Frontal cortex (tissue), 3 donors: ENCODE measurements at regions not wholly inside any gene's neighbourhood (a gene's known extent, or its start where the extent isn't known, plus 50 kb on each side); places are given as distances from the start of the nearest gene placed in this dataset.

Experiments
- DNase-seq, 2 donors: peaks; one replicate each; pipeline ENCODE4 v3.0.0; 2012; ENCODE audit warnings: low spot score in 2 of 2
- FAIRE-seq: peaks from 2 replicates; lab custom pipeline; 2012; peaks lifted over from hg19 to GRCh38; lab: Jason Lieb, UNC
- donor health status: control.
- donor health status: control.
- donor health status: control.

DNA sequence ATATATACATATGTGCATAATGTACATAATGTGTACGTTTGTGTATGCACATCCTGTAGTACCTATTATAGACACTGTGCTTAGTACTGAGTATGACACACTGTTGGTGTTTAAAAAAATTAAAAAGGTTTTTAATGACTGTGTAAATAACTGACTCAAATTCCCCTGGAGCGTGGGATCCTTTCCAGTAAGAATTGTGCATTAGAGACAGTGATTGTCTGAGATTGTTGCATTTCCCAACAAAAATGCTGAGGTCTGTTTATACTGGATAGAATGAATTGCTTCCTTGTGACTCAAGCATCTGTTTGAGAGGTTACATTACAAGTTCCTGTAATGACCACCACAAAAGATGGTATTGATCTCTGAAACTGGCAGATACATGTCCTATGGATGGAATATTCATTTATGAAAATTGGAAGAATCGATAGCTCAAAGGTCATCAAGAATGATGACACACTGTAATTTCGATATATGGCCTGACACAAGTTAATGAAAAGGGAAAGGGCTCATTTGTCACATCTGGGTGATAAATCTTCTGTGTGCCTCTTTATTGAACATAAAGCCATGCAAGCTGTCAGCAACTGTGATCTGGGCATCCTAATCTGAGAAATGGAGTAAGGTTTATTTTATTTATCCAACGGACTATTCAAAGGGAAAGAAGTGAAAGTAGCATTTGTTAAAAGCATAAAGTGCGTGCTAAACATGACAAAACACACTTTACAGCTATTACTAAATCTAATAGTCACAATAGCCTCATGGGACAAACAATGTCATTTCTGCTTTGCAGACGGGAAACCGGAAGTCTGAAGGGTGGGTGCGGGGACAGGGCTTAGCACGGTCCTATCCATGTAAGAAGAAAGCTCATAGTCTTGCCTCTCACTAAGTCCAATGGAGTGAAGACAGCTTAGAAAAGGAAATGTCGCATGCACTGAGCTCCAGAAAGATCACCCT lies 228.8 kb downstream of the CDH11 start:
- FAIRE-seq (no peak), DNase-seq (no peak)

DNA sequence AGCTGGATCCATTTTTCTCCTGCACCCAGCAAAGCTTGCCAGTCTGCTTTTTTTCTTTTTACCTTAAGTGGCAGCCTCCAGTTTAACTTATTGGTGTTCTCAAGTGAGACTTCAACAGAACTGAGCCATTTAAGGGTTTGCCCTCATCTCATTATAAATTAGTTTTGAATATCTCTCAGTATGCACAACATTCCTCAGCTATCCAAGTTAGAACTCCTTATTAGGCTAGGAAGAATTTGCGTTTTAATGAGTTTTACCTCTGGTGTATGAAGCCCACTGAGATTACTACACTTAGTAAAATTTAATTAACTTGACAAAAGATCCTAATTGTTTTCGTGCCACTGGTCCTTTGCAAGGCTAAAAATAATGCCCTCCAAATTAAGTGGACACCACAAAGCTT lies 232.4 kb downstream of the CDH11 start:
- DNase-seq (no peak), FAIRE-seq (no peak)

DNA sequence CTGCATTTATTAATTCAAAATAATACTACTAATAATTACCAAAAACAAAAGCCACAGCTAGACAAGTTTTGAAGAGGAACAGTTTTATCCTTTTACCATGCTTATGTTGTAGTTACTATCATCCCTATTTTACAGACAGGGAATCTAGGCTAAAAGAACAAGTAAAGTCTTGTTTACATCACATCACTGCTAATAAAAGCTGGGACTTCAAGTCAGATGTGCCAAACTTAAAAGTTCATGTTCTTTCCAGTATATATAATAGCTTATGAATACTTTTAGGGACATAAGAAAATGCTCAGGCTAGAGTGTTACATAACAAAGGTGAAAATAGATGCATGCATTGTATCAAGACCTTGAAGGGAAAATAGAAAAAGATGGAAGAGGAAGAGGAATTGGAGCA lies 234.2 kb downstream of the CDH11 start:
- FAIRE-seq: no peak

GRCh38 chr16:64882078-64882784 lies 239.6 kb downstream of the CDH11 start:
- FAIRE-seq (no peak), DNase-seq (no peak)

More for the DNA sequence above, 234.2 kb downstream of the CDH11 start:
- no peak for DNase-seq

GRCh38 chr16:64880994-64881393 lies 240.9 kb downstream of the CDH11 start:
- no peak for DNase-seq
- no peak for FAIRE-seq

- FAIRE-seq: no peak
Observed at GRCh38 chr16:64880006-64880405, 241.9 kb downstream of the CDH11 start.

GRCh38 chr16:64878940-64879339 lies 242.9 kb downstream of the CDH11 start:
- DNase-seq (no peak), FAIRE-seq (no peak)

More at GRCh38 chr16:64880006-64880405, 241.9 kb downstream of the CDH11 start:
- DNase-seq: no peak

- no peak for FAIRE-seq
- DNase-seq: no peak
Observed at GRCh38 chr16:64872101-64872500, 249.8 kb downstream of the CDH11 start.

- DNase-seq (no peak), FAIRE-seq (no peak)
Observed at GRCh38 chr16:64870859-64871258, 251.0 kb downstream of the CDH11 start.

DNA sequence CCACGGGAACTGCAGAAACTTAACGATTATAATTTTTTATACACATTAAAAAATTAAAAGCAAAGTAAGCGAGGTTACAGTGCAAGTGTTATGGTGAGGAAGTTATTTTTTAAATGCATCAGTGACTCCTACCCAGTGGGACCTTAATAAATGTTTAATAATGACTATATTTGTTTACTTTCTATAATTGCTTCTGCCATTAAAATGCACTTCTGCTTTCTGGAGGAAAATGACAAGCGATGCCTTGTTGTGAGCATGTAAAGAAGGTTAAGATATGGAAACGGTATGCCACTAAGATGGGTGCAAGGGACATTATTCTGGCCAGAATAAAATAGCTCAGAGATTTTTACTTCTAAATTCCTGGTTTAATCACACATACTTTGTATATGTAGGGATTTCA lies 252.1 kb downstream of the CDH11 start:
- no peak for DNase-seq
- FAIRE-seq: no peak

GRCh38 chr16:64866021-64866420 lies 255.8 kb downstream of the CDH11 start:
- no peak for DNase-seq

DNA sequence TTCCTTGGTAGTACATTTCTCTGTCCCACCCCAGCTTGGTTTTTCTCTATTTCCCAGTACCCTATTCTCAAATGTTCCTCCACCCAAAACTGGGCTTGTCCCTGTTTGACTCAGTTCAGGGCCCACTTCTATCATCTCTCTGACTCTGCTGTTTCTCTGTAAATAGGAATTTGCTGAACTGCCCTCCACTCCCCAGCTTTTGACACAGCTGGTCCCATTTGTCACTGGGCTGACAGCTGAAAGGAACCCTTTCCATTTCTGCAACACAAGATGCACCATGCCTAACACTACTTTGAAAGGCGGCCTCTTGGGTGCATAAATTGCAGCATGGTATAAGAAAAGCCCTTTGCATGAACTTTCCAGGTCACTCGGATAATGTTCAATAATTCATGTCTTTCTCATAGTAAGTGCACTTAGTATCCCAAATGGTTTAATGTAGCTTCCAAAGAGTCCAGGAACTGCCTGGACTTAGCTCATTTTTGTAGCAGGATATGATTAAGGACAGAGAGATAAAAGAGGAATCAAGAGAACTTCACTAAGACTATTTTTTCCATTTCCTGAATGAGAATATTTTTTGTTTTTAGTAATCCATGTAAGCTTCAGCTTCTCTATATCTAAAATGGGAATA lies 256.7 kb downstream of the CDH11 start:
- DNase-seq (no peak), FAIRE-seq (no peak)

More at GRCh38 chr16:64866021-64866420, 255.8 kb downstream of the CDH11 start:
- no peak for FAIRE-seq

DNA sequence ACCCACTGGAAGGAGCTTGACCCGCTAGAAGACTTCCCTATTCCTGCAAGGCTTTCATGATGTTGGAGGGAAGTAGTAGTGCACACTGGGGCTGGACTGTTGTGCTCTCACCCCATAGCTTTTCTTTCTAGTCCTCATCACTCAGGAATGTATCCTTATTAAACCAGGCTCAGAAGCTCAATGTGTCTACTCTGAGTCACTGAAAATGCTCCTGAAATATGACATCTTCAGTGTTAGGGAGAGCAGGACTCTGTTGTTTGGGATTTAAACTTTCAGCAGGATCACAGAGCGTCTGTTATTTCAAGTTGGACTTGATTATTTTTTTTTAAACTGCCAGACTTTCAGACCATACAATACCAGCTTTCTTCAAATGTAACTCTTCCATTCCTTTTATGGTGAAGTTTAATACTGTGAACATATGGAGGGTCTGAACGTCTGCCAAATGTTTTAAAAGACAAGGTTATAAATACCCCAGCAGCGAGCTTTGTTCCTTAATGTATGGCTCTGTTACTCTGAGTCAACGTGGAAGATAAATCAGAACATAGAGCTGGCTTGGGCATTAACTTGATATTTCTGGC lies 257.5 kb downstream of the CDH11 start:
- no peak for DNase-seq
- FAIRE-seq: no peak

GRCh38 chr16:64858076-64858475 lies 263.8 kb downstream of the CDH11 start:
- no peak for FAIRE-seq
- DNase-seq: no peak

- FAIRE-seq: no peak
- no peak for DNase-seq
Observed at GRCh38 chr16:64857411-64857810, 264.5 kb downstream of the CDH11 start.

GRCh38 chr16:64853551-64853950 lies 268.3 kb downstream of the CDH11 start:
- FAIRE-seq: no peak
- no peak for DNase-seq

DNA sequence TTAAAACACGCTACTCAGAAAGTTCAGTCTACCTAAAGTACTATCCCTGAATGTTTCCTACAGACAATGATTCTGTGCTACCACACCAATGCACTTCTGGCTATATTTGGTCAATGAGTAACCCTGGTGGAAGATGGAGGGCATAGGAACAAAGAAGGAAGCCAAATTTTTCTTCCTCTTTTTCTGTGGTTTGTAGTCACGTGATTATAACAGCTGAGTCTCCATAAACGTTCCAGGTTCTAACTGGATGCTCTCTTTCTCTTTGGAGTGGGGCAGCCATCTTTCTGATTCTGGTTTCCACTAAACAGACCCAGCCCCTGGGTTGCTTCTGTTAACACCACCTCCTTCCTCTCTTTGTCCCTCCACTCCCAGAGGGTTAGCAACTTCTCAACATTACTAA lies 274.9 kb downstream of the CDH11 start:
- FAIRE-seq: no peak
- DNase-seq: no peak

- FAIRE-seq (no peak), DNase-seq (no peak)
Observed at GRCh38 chr16:64845071-64845470, 276.8 kb downstream of the CDH11 start.

- no peak for DNase-seq
- no peak for FAIRE-seq
Observed at GRCh38 chr16:64841482-64841881, 280.4 kb downstream of the CDH11 start.

- no peak for DNase-seq
- no peak for FAIRE-seq
Observed at GRCh38 chr16:64841071-64841470, 280.8 kb downstream of the CDH11 start.
